22Rv1 (cell line): ENCODE measurements at regions not wholly inside any gene's neighbourhood (a gene's known extent, or its start where the extent isn't known, plus 50 kb on each side); places are given as distances from the start of the nearest gene placed in this dataset.

Source experiments
- H3K27ac ChIP-seq: fragments of 450-650 bp; 2 replicates; pipeline ENCODE4 v1.5.1; 2017
- ZFX ChIP-seq: fragments of 450-650 bp; IDR thresholded peaks from 2 replicates; pipeline ENCODE4 v1.6.1; 2017; ENCODE audit warnings: antibody characterized with exemption, borderline replicate concordance
- TF ChIP-seq, protein P1 (sequence below): fragments of 450-650 bp; IDR thresholded peaks from 2 replicates; pipeline ENCODE4 v1.5.1; 2017; ENCODE audit warnings: mild to moderate bottlenecking

DNA sequence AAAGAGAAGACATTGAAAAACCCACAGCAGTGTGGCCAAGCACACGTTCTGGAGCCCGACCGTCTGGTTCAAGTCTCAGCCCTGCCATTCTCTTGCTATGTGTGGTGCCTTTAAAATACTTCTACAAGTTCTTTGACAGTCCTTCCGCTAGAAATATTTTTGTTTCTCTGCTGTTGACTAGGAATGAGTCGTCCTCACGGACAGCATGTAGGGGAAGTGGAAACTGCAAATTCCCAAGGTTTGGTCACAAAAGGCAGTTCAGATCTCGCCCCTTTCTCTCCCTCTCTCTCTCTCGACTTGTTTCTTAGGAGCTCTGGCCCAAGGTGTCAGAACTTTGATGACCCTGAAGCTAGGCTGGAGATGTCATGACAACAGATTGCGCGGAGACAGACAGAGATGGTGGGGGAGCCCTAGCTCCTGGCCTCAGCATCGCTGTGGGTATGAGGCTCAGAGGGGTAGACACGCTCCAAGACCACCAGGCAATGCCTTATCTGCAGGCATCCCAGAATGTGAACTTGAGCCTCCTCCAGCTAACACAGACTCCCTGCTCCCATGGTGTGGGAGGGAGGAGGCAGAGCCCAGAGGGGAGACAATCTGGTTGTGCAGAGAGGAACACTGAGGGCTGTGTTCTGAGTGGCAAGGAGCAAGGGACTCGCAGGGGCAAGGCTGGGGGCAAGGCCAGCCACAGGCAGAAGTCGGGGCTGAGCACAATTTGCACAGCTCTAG, 368.9 kb upstream of the SULF2 start:
- TF ChIP-seq, protein P1, sequence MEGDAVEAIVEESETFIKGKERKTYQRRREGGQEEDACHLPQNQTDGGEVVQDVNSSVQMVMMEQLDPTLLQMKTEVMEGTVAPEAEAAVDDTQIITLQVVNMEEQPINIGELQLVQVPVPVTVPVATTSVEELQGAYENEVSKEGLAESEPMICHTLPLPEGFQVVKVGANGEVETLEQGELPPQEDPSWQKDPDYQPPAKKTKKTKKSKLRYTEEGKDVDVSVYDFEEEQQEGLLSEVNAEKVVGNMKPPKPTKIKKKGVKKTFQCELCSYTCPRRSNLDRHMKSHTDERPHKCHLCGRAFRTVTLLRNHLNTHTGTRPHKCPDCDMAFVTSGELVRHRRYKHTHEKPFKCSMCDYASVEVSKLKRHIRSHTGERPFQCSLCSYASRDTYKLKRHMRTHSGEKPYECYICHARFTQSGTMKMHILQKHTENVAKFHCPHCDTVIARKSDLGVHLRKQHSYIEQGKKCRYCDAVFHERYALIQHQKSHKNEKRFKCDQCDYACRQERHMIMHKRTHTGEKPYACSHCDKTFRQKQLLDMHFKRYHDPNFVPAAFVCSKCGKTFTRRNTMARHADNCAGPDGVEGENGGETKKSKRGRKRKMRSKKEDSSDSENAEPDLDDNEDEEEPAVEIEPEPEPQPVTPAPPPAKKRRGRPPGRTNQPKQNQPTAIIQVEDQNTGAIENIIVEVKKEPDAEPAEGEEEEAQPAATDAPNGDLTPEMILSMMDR = no peak
- TF ChIP-seq ZFX = no peak
- no peak overlapping the region for H3K27ac ChIP-seq

DNA sequence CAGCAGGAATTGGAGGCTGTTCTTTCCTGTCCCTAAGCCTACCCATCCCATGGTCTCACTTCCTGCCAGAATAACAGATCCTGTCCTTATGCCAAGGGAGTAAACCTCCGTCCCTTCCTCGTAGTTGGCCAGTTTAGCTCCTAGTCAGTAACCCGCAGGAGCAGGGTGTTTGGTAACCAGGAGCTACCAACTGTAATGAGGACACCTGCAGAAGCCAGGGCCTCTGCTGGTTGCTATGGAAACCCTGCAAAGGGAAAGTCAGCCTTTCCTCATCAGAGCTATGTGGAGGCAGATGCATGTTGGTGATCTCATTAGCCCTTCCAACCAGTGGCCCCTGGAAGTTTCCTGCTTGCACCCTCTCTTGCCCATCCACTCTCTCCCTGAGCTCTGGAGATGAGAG, 368.2 kb upstream of the SULF2 start:
- TF ChIP-seq, protein P1 = no peak
- no peak for TF ChIP-seq ZFX
- no peak overlapping the region for H3K27ac ChIP-seq

DNA sequence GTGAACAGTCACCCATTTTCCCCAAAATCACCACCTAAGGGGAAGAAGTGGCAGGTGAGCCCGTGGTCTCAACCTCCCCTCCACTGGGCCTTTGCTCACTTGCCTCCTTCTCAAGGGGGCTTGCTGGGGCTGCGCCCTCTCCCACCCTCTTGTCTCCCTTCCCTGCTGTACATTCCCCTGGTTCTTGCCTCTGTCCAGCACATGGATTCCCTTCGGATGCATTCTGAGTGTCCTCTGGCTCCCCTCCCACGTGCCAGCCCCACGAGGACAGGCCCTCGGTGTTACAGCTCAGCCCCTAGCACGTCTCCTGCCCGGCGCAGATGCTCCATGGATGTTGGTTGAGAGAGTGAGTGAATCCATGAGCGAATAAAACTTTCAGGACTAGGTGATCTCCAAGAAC, 367.8 kb upstream of the SULF2 start:
- TF ChIP-seq ZFX = no peak
- no peak overlapping the region for H3K27ac ChIP-seq

DNA sequence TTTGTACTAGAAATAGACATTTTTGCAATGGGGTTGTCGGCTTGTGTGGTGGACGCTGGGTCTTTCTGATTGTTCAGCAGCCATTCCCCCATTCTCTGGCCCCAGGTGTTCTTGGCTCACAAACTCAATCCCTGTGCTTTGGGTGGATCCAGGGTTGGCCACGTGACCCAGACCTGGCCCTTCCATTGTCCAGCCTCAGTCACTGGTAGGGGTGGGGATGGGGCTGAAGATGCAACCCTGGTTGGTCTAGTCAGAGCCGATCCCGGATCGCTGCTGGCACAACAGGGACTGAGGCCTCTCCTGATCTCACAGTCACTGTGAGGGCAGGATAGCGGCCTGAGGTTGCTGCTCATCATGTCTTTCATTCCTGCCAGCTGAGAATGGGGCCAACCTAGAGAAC, 365.3 kb upstream of the SULF2 start:
- no peak overlapping the region for H3K27ac ChIP-seq
- TF ChIP-seq, protein P1 = no peak
- no peak for TF ChIP-seq ZFX

DNA sequence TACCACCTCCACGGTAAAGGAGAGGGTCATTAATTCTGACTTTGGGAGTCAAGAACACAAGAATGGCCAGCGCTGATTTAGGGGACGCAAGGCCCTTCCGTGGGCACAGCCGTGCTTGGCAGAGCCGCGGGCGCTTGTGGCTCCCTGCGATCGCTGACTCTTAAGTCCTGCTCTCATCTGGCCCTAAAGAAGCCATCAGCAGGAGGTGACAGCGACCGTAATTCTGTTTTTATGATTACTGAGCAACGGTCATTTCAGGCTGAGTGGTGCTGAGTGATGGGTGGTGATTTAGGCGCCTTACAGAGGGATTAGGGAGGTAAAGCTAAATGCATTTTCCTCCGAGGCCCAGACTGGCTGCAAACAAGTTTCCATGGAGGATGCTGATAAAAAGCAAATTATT, 364.6 kb upstream of the SULF2 start:
- H3K27ac ChIP-seq = no peak overlapping the region
- TF ChIP-seq ZFX = no peak
- TF ChIP-seq, protein P1 = no peak

DNA sequence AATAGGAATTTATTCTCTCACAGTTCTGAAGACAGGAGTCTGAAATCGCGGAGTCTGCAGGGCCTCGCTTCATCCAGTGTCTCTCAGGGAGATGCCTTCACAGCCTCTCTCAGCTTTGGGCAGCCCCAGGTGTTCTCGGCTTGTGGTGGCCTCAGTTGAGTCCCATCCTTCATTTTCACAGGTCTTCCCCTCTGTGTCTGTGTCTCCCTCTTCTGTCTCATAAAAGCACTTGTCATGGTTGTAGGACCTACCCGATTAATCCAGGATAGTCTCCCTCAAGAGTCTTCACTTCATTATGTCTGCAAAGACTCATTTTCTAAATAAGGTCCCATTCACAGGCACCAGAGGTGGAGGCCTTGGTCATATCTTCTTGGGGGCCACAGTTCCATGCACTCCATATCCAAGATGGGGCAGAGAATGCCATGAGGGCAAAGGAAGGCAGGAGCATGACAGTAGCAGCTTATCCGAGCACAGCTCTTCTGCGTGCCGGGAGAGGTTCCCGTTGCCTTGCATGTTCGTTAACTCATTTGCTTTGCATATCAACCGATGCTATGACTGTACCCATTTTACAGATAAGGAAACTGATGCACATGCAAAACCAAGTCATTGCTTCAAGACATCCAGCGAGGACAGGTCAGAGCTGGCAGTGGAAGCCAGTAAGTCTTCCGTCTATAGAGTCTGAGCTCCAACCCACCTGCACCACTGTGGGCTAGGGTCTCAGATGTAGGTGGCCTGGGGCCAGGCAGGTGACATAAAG, 363.8 kb upstream of the SULF2 start:
- H3K27ac ChIP-seq = no peak overlapping the region
- no peak for TF ChIP-seq ZFX

DNA sequence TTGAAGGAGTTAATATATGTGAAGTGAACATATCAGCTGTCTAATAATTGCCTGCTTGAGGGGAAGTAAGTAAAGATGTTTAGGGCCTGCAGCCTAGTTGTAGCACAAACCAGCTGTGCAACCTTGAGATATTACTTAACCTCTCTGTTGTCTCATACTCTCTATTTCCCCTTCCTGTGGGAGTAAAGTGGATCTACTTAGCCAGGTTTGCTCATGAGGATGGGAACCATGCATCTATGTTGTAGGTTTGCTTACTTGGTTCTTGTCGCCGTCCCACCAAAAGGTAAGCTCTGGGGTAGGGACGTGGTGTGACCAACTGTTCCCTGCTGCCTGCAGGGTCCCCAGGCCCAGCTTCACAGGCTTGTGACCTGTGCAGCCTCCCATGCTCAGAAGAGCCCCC, 362.7 kb upstream of the SULF2 start:
- no peak overlapping the region for H3K27ac ChIP-seq
- TF ChIP-seq ZFX = no peak
- TF ChIP-seq, protein P1 = no peak

DNA sequence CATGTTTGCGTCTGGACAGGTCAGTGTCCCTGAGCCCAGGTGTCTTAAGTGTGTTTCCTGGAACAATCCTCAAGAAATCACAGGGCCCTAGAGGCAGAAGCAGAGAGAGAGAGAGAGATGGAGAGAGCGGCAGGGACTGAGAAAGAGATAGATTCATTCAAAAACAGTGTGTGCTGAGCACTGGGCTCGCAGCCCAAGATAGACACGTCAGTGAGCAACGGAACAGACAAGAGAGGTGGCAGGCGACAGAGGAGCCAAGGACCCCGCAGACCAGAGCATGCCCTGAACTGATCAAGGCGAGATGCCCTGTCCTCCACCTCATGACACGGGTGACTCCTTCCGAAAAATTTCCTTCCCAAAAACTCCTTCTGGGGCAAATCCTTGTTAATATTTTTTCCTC, 362.0 kb upstream of the SULF2 start:
- TF ChIP-seq, protein P1 = no peak
- no peak for TF ChIP-seq ZFX

More for the DNA sequence above, 362.0 kb upstream of the SULF2 start:
- H3K27ac ChIP-seq = no peak overlapping the region
